ENCODE measurements at regions not wholly inside any gene's neighbourhood (a gene's known extent, or its start where the extent isn't known, plus 50 kb on each side); places are given as distances from the start of the nearest gene placed in this dataset.

DNA sequence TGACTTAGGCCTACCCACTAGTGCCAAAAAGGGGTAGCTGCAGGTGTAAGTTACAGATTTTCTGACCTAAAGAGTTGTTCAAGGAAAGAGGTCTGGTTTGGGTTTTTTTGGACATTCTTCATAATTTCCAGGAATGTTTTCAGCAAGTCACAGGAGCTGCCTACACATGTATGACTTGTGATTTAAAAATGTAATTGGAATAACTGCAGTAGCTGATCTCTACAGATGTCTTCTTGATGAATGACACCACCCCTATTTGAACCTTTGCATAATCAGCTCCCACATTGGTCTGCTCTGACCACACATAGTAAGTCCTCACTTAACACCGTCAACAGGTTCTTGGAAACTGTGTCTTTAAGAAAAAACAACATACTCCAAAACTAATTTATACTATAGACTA, 481.4 kb downstream of the RASEF start:
- no peak for DNase-seq (ENCODE audit: extremely low read depth, low read depth)

DNA sequence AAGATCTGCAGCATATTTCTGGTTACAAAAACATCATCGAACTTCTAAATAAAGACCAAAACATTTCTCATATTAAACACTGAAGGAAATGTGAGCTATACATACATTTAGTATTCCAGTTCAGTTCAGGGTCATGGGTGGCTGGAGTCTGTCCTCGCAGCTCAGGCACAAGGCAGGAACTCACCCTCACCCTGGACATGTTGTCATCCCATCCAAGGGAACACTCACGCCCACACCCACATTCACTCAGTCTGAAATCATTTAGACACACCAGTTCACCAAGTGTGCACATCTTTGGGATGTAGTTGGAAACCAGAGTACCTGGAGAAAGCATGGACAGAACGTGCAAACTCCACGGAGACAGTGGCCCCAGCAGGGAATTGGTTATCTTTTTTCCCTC, 481.0 kb downstream of the RASEF start:
- TF ChIP-seq, protein P1, sequence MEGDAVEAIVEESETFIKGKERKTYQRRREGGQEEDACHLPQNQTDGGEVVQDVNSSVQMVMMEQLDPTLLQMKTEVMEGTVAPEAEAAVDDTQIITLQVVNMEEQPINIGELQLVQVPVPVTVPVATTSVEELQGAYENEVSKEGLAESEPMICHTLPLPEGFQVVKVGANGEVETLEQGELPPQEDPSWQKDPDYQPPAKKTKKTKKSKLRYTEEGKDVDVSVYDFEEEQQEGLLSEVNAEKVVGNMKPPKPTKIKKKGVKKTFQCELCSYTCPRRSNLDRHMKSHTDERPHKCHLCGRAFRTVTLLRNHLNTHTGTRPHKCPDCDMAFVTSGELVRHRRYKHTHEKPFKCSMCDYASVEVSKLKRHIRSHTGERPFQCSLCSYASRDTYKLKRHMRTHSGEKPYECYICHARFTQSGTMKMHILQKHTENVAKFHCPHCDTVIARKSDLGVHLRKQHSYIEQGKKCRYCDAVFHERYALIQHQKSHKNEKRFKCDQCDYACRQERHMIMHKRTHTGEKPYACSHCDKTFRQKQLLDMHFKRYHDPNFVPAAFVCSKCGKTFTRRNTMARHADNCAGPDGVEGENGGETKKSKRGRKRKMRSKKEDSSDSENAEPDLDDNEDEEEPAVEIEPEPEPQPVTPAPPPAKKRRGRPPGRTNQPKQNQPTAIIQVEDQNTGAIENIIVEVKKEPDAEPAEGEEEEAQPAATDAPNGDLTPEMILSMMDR (IDR thresholded peaks at IDR 0.05; ENCODE audit: low read depth, low read length), result no peak
- DNase-seq (ENCODE audit: extremely low read depth, low read depth), result no peak

More for the DNA sequence above, 481.4 kb downstream of the RASEF start:
- TF ChIP-seq, protein P1 (IDR thresholded peaks at IDR 0.05; ENCODE audit: low read depth, low read length), result no peak

DNA sequence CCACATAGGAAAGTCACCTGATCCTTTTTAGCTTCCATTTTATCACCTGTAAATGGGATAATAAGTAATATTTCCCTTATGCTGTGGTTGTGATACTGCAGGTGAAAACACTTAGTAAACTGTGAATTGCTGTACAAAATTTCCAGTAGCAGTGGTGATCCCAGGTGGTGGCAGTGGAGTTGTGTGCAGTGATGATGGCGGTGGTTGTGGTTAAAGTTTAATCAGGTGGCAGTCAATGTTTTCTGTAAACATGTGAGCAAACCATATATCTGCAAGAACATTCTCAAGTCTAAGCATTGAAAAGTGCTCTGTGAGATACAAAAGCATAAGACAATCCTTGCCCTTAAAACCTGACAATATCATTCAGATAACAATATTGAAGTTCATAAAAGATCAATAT, 480.2 kb downstream of the RASEF start:
- TF ChIP-seq, protein P1 (IDR thresholded peaks at IDR 0.05; ENCODE audit: low read depth, low read length), result no peak
- DNase-seq (ENCODE audit: extremely low read depth, low read depth), result no peak

DNA sequence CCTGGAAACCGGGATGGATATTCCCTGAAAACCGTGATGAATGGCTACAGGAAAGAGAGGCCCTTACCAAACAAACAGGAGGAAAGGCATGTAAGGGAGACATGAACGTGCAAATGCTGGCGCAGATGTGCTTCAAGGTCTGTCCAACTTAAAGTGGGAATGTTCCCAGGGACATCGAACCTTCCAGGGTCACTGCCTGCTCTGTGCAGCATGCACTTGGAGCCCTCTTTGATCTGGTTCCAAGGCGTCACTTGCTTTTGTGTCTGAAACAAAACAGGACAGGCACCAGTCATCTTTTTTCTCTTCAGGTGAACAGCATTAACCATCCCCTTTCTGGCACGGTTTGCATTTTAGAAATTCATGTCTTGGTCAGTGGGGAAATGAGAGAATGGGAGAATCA, 479.4 kb downstream of the RASEF start:
- TF ChIP-seq, protein P1 (IDR thresholded peaks at IDR 0.05; ENCODE audit: low read depth, low read length), result no peak
- no peak for DNase-seq (ENCODE audit: extremely low read depth, low read depth)

DNA sequence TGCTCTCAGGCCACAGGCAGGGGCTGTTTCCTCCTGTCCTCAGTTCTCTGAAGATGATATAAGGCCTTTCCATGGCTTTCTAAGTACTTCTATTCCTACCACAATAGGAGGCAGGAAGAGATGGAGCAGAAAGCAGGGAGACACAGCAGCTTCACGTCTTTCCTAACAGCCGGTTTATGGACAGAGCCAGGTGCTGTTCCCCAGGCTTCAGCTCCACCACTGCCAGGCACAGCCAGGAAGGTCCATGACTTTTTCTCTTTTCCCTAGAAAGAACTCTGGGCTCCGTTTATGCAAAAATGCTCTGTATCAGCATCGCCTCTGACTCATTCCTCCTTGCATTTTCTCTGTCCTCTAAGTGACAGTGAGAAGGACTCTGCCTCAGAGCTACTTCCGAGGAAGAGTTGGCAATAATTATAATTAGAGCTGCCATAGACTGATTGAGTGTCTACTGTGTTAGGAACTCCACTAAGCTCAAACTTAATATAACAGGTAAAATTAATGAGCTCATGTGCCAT, 478.5 kb downstream of the RASEF start:
- TF ChIP-seq, protein P1 (IDR thresholded peaks at IDR 0.05; ENCODE audit: low read depth, low read length), result no peak
- no peak for DNase-seq (ENCODE audit: extremely low read depth, low read depth)

DNA sequence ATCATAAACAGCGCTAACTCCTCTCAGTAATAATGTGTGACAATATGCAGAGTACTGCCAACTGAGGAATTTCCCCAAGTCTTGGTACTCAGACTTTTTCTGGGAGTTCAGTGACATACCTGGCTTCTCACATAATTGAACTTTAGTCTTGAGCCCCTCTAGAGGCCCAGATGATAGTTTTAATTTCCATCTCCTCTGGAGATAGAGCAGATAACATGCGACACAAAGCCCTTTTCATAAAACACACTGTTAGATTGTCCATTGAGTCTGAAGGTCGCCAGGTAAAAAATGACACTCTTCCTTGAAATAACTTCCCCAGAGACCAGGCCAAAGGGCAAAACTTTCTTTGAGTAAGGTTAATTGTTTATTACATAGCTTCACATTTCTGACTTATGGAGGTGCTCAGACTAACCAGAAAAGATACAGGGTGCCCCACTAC, 476.0 kb downstream of the RASEF start:
- TF ChIP-seq, protein P1 (IDR thresholded peaks at IDR 0.05; ENCODE audit: low read depth, low read length), result no peak
- no peak for DNase-seq (ENCODE audit: extremely low read depth, low read depth)

DNA sequence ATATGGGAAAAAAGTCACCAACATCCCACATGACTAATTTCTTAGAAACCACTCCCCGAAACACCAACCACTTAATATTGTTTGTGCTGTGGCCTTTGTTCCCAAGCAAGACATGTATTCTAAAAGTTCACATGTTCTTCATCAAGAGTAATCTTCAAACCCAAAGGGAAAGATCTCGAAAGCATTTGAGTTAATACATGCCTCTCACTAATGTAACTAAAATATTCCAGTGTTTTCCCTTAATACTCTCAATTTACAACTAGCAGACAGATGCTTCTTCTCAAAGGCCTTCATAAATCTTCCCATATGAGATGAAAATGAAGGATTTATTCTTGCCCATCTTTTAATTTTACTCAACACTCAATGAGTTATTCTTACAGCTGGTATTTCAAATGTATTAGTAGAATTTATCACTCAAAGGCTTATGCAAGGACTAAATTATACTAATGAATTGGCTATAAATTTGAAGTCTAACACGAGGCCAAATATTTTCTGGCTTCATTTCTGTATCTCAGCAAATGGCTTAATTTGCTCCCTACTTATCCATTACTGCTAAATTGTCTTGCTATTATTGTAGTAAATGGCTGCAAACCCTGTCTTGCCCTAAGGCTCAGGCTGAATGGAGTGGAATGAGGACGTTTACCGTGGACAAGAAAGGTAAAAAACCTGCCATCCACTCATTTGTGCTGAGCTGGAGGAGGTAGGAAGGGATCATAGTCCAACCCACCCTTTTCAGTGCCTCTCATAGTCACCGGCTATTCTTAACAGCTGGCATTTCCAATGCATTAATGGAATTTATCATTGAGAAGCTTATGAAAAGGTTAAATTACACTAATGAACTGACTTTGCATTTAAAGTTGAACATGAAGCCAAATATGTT, 474.4 kb downstream of the RASEF start:
- TF ChIP-seq, protein P1 (IDR thresholded peaks at IDR 0.05; ENCODE audit: low read depth, low read length), result no peak
- DNase-seq (ENCODE audit: extremely low read depth, low read depth), result no peak
